ENCODE measurements at regions not wholly inside any gene's neighbourhood (a gene's known extent, or its start where the extent isn't known, plus 50 kb on each side); places are given as distances from the start of the nearest gene placed in this dataset.

GRCh38 chr15:69973880-69974279 is 123.8 kb downstream of the TLE3 start:
- no peak for TF ChIP-seq CTCF (IDR thresholded peaks at IDR 0.05; ENCODE audit: low read depth, low read length)
- Histone ChIP-seq H3K27me3 (ENCODE audit: control insufficient read depth, insufficient read depth, low read length) (peaks cover 6% of the 10 kb centered on the region), H3K9me3 (ENCODE audit: control insufficient read depth, insufficient read depth, low read length) (no peaks in the 10 kb centered on the region), H3K27ac (ENCODE audit: low read depth, low read length) (no peak overlapping the region), H3K4me3 (ENCODE audit: low read depth, low read length) (no peak overlapping the region)
- ChIA-PET POLR2A (no interaction called here), CTCF (no interaction called here)
- DNase-seq (ENCODE audit: low read depth, low spot score) = no peak

GRCh38 chr15:69974321-69974720 is 123.4 kb downstream of the TLE3 start:
- no peaks in the 10 kb centered on the region for H3K9me3 ChIP-seq (ENCODE audit: control insufficient read depth, insufficient read depth, low read length)
- CTCF ChIA-PET = no interaction called here
- no peak for TF ChIP-seq CTCF (IDR thresholded peaks at IDR 0.05; ENCODE audit: low read depth, low read length)
- H3K27ac ChIP-seq (ENCODE audit: low read depth, low read length) = no peak overlapping the region
- H3K4me3 ChIP-seq (ENCODE audit: low read depth, low read length) = no peak overlapping the region
- POLR2A ChIA-PET = no interaction called here
- peaks cover 3% of the 10 kb centered on the region for H3K27me3 ChIP-seq (ENCODE audit: control insufficient read depth, insufficient read depth, low read length)
- no peak for DNase-seq (ENCODE audit: low read depth, low spot score)

GRCh38 chr15:69976366-69976994 is 121.2 kb downstream of the TLE3 start:
- Histone ChIP-seq H3K27ac (ENCODE audit: low read depth, low read length) (no peak overlapping the region), H3K4me3 (ENCODE audit: low read depth, low read length) (no peak overlapping the region), H3K27me3 (ENCODE audit: control insufficient read depth, insufficient read depth, low read length) (peaks cover 6% of the 10 kb centered on the region), H3K9me3 (ENCODE audit: control insufficient read depth, insufficient read depth, low read length) (no peaks in the 10 kb centered on the region)
- DNase-seq (ENCODE audit: low read depth, low spot score) = no peak
- ChIA-PET POLR2A (no interaction called here), CTCF (no interaction called here)
- no peak for TF ChIP-seq CTCF (IDR thresholded peaks at IDR 0.05; ENCODE audit: low read depth, low read length)

GRCh38 chr15:69978603-69979002 is 119.1 kb downstream of the TLE3 start:
- POLR2A ChIA-PET = no interaction called here
- CTCF ChIA-PET = no interaction called here
- no peak for TF ChIP-seq CTCF (IDR thresholded peaks at IDR 0.05; ENCODE audit: low read depth, low read length)
- no peak for DNase-seq (ENCODE audit: low read depth, low spot score)
- no peaks in the 10 kb centered on the region for H3K9me3 ChIP-seq (ENCODE audit: control insufficient read depth, insufficient read depth, low read length)
- H3K27me3 ChIP-seq (ENCODE audit: control insufficient read depth, insufficient read depth, low read length) = peaks cover 19% of the 10 kb centered on the region
- H3K4me3 ChIP-seq (ENCODE audit: low read depth, low read length) = no peak overlapping the region
- no peak overlapping the region for H3K27ac ChIP-seq (ENCODE audit: low read depth, low read length)

GRCh38 chr15:69979262-69979661 is 118.5 kb downstream of the TLE3 start:
- no peak for DNase-seq (ENCODE audit: low read depth, low spot score)
- ChIA-PET CTCF (no interaction called here), POLR2A (no interaction called here)
- no peak for TF ChIP-seq CTCF (IDR thresholded peaks at IDR 0.05; ENCODE audit: low read depth, low read length)
- H3K4me3 ChIP-seq (ENCODE audit: low read depth, low read length) = no peak overlapping the region
- peaks cover 24% of the 10 kb centered on the region for H3K27me3 ChIP-seq (ENCODE audit: control insufficient read depth, insufficient read depth, low read length)
- no peak overlapping the region for H3K27ac ChIP-seq (ENCODE audit: low read depth, low read length)
- no peaks in the 10 kb centered on the region for H3K9me3 ChIP-seq (ENCODE audit: control insufficient read depth, insufficient read depth, low read length)

All from AG04450 (cell line).